ENCODE measurements at regions not wholly inside any gene's neighbourhood (a gene's known extent, or its start where the extent isn't known, plus 50 kb on each side); places are given as distances from the start of the nearest gene placed in this dataset.

- no peak for TF ChIP-seq CTCF (conservative IDR thresholded peaks at IDR 0.05 in 1 of 2, IDR thresholded peaks at IDR 0.05 in 1 of 2; ENCODE audit: low read depth in 1 of 2, low read length in 2 of 2)
- no peak for TF ChIP-seq EZH2 (IDR thresholded peaks at IDR 0.05; ENCODE audit: low read length, missing control alignments)
Measured at GRCh38 chr3:158935846-158936245, 134.0 kb downstream of the MFSD1 start.
